ENCODE measurements at regions not wholly inside any gene's neighbourhood (a gene's known extent, or its start where the extent isn't known, plus 50 kb on each side); places are given as distances from the start of the nearest gene placed in this dataset.

DNA sequence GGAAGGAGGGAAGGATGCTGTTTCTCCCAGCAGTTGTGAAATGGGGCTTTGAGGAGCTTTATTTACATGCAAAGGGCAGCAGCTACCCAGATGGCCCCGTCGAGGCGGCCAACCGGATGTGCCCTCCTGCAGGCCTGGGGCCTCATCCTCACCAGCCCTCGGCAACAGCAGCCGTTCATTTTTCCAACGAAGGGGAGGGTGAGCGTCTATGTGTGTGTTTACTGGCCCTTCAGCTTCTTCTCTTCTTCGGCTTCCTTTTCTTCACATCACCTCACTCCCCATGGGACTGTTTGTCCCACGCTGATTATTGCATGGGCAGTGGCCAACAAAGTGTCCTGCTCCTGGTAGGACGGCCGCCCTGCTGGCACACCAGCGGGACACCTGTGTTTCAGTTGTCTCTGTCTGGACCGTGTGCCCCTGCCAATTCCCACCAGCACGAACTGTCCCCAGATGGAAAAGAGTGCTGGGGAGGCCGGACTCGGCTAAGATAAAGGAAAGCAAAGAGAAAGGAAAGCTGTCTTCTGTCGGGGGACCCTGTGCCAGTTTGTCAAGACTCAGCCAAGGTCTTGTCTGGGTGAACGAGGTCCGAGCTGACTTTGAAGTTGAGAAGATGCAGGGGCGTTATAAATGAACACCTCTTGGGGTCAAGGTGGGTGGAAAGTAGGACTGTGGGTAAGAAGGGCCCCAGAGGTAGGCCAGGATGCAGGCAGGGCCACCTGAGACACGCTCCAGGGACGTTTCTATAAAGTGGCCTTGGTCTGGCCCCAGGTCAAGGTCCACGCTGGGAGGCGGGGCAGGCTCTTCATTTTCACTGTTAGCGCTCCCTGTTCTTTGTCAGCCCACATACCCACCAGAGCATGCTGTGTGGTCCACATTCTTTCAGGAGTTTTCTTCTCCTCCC, 57.0 kb downstream of the FAM50B start (continued):
- TF ChIP-seq, protein P1, sequence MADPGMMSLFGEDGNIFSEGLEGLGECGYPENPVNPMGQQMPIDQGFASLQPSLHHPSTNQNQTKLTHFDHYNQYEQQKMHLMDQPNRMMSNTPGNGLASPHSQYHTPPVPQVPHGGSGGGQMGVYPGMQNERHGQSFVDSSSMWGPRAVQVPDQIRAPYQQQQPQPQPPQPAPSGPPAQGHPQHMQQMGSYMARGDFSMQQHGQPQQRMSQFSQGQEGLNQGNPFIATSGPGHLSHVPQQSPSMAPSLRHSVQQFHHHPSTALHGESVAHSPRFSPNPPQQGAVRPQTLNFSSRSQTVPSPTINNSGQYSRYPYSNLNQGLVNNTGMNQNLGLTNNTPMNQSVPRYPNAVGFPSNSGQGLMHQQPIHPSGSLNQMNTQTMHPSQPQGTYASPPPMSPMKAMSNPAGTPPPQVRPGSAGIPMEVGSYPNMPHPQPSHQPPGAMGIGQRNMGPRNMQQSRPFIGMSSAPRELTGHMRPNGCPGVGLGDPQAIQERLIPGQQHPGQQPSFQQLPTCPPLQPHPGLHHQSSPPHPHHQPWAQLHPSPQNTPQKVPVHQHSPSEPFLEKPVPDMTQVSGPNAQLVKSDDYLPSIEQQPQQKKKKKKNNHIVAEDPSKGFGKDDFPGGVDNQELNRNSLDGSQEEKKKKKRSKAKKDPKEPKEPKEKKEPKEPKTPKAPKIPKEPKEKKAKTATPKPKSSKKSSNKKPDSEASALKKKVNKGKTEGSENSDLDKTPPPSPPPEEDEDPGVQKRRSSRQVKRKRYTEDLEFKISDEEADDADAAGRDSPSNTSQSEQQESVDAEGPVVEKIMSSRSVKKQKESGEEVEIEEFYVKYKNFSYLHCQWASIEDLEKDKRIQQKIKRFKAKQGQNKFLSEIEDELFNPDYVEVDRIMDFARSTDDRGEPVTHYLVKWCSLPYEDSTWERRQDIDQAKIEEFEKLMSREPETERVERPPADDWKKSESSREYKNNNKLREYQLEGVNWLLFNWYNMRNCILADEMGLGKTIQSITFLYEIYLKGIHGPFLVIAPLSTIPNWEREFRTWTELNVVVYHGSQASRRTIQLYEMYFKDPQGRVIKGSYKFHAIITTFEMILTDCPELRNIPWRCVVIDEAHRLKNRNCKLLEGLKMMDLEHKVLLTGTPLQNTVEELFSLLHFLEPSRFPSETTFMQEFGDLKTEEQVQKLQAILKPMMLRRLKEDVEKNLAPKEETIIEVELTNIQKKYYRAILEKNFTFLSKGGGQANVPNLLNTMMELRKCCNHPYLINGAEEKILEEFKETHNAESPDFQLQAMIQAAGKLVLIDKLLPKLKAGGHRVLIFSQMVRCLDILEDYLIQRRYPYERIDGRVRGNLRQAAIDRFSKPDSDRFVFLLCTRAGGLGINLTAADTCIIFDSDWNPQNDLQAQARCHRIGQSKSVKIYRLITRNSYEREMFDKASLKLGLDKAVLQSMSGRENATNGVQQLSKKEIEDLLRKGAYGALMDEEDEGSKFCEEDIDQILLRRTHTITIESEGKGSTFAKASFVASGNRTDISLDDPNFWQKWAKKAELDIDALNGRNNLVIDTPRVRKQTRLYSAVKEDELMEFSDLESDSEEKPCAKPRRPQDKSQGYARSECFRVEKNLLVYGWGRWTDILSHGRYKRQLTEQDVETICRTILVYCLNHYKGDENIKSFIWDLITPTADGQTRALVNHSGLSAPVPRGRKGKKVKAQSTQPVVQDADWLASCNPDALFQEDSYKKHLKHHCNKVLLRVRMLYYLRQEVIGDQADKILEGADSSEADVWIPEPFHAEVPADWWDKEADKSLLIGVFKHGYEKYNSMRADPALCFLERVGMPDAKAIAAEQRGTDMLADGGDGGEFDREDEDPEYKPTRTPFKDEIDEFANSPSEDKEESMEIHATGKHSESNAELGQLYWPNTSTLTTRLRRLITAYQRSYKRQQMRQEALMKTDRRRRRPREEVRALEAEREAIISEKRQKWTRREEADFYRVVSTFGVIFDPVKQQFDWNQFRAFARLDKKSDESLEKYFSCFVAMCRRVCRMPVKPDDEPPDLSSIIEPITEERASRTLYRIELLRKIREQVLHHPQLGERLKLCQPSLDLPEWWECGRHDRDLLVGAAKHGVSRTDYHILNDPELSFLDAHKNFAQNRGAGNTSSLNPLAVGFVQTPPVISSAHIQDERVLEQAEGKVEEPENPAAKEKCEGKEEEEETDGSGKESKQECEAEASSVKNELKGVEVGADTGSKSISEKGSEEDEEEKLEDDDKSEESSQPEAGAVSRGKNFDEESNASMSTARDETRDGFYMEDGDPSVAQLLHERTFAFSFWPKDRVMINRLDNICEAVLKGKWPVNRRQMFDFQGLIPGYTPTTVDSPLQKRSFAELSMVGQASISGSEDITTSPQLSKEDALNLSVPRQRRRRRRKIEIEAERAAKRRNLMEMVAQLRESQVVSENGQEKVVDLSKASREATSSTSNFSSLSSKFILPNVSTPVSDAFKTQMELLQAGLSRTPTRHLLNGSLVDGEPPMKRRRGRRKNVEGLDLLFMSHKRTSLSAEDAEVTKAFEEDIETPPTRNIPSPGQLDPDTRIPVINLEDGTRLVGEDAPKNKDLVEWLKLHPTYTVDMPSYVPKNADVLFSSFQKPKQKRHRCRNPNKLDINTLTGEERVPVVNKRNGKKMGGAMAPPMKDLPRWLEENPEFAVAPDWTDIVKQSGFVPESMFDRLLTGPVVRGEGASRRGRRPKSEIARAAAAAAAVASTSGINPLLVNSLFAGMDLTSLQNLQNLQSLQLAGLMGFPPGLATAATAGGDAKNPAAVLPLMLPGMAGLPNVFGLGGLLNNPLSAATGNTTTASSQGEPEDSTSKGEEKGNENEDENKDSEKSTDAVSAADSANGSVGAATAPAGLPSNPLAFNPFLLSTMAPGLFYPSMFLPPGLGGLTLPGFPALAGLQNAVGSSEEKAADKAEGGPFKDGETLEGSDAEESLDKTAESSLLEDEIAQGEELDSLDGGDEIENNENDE (IDR thresholded peaks at IDR 0.05; ENCODE audit: low read depth, low read length), result no peak
- TF ChIP-seq RBM25 (IDR thresholded peaks at IDR 0.05; ENCODE audit: low read depth, low read length, severe bottlenecking) (no peak), ZNF431 (CRISPR knock-in tag; IDR thresholded peaks at IDR 0.05) (no peak)
